Fibroblast of lung (primary cell): ENCODE measurements at regions not wholly inside any gene's neighbourhood (a gene's known extent, or its start where the extent isn't known, plus 50 kb on each side); places are given as distances from the start of the nearest gene placed in this dataset.

Experiments
- DNase-seq, 2 donors: peaks; one replicate each; pipeline versions ENCODE4 v3.0.0 to v3.0.0-alpha.2; 2010; ENCODE audit warnings: low read depth in 2 of 2
- H2AFZ ChIP-seq: 2 replicates; pipeline ENCODE4 v1.5.1; 2012; ENCODE audit warnings: low read length, control low read depth, inconsistent platforms
- H3K27ac ChIP-seq: 2 replicates; pipeline ENCODE4 v1.5.1; 2011; ENCODE audit warnings: low read length, control low read depth; ENCODE audit not compliant: insufficient read depth
- H3K27me3 ChIP-seq: 2 replicates; pipeline ENCODE4 v1.5.1; 2011; ENCODE audit warnings: mild to moderate bottlenecking, low read length; ENCODE audit not compliant: control insufficient read depth, insufficient read depth
- H3K36me3 ChIP-seq: 2 replicates; pipeline ENCODE4 v1.5.1; 2011; ENCODE audit warnings: low read length; ENCODE audit not compliant: control insufficient read depth, insufficient read depth
- H3K4me1 ChIP-seq: 2 replicates; pipeline ENCODE4 v1.5.1; 2011; ENCODE audit warnings: low read length; ENCODE audit not compliant: control insufficient read depth, insufficient read depth; ENCODE audit errors: extremely low read depth
- H3K4me2 ChIP-seq: 2 replicates; pipeline ENCODE4 v1.5.1; 2011; ENCODE audit warnings: low read length, control low read depth; ENCODE audit not compliant: insufficient read depth; ENCODE audit errors: extremely low read depth
- H3K4me3 ChIP-seq, 4 experiments: fragments of 200-600 bp in 1 of 4; sonication (generic) in 1 of 4; replicated peaks in 1 of 4; 2 replicates each; pipeline ENCODE4 v1.5.1; 2011 to 2016; ENCODE audit warnings: low read length in 4 of 4, low read depth in 3 of 4, mild to moderate bottlenecking in 3 of 4, control low read depth in 2 of 4, inconsistent platforms in 1 of 4, mixed read lengths in 1 of 4; ENCODE audit not compliant: insufficient read depth in 1 of 4; ENCODE audit errors: control extremely low read depth in 1 of 4
- H3K79me2 ChIP-seq: 2 replicates; pipeline ENCODE4 v1.5.1; 2012; ENCODE audit warnings: mild to moderate bottlenecking, low read length, inconsistent platforms; ENCODE audit not compliant: control insufficient read depth, insufficient read depth
- H3K9ac ChIP-seq: 2 replicates; pipeline ENCODE4 v1.5.1; 2011; ENCODE audit warnings: mild to moderate bottlenecking, low read length, control low read depth; ENCODE audit not compliant: insufficient read depth
- H3K9me3 ChIP-seq: 2 replicates; pipeline ENCODE4 v1.5.1; 2012; ENCODE audit warnings: low read depth, low read length; ENCODE audit not compliant: control insufficient read depth, insufficient read depth
- H4K20me1 ChIP-seq: 2 replicates; pipeline ENCODE4 v1.5.1; 2011; ENCODE audit warnings: low read length; ENCODE audit not compliant: control insufficient read depth, insufficient read depth; ENCODE audit errors: extremely low read depth
- EZH2 ChIP-seq: IDR thresholded peaks from 2 replicates; pipeline ENCODE4 v1.5.1; 2012; ENCODE audit warnings: low read length, control low read depth, mild to moderate bottlenecking; ENCODE audit errors: missing control alignments
- TF ChIP-seq, protein P1 (sequence below), 2 donors: IDR thresholded peaks in 1 of 2; conservative IDR thresholded peaks in 1 of 2; 1 replicate in 1 of 2; 2 replicates in 1 of 2; pipeline ENCODE4 v1.5.1; 2011 to 2012; ENCODE audit warnings: low read length in 2 of 2, control low read depth in 1 of 2, inconsistent platforms in 1 of 2, low read depth in 1 of 2, mild to moderate bottlenecking in 1 of 2

DNA sequence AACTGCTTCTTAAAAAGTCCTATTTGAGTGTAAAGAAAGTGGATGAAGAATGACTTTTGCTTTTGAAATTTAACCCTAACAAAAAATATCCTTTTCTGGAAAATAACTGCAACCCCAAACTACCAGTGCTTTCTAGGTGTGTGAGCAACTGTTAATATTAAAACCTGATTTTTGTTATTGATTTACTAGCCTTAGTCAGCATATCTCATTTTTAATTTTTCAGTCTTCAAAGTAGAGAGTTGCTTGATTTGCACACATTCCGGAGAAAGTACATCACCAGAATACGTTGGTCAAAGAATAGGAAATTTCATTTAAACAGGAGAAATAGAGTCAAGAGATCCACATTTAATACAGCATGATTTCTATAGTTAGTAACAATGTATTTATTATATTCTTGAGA is 141.8 kb upstream of the ADAMTS5 start:
- H3K4me2 ChIP-seq = no peak overlapping the region
- H3K4me1 ChIP-seq = no peaks in the 10 kb centered on the region
- DNase-seq = no peak
- no peaks in the 10 kb centered on the region for H3K9me3 ChIP-seq
- H3K9ac ChIP-seq = no peak overlapping the region
- no peak overlapping the region for H3K27ac ChIP-seq
- no peaks in the 10 kb centered on the region for H3K79me2 ChIP-seq
- H3K27me3 ChIP-seq = no peaks in the 10 kb centered on the region
- no peak overlapping the region for H3K4me3 ChIP-seq
- H4K20me1 ChIP-seq = no peaks in the 10 kb centered on the region
- no peak for TF ChIP-seq EZH2
- TF ChIP-seq, protein P1, sequence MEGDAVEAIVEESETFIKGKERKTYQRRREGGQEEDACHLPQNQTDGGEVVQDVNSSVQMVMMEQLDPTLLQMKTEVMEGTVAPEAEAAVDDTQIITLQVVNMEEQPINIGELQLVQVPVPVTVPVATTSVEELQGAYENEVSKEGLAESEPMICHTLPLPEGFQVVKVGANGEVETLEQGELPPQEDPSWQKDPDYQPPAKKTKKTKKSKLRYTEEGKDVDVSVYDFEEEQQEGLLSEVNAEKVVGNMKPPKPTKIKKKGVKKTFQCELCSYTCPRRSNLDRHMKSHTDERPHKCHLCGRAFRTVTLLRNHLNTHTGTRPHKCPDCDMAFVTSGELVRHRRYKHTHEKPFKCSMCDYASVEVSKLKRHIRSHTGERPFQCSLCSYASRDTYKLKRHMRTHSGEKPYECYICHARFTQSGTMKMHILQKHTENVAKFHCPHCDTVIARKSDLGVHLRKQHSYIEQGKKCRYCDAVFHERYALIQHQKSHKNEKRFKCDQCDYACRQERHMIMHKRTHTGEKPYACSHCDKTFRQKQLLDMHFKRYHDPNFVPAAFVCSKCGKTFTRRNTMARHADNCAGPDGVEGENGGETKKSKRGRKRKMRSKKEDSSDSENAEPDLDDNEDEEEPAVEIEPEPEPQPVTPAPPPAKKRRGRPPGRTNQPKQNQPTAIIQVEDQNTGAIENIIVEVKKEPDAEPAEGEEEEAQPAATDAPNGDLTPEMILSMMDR (conservative IDR thresholded peaks at IDR 0.05 in 1 of 2, IDR thresholded peaks at IDR 0.05 in 1 of 2; ENCODE audit: low read depth in 1 of 2, low read length in 2 of 2) = no peak
- no peak overlapping the region for H2AFZ ChIP-seq
- no peaks in the 10 kb centered on the region for H3K36me3 ChIP-seq

DNA sequence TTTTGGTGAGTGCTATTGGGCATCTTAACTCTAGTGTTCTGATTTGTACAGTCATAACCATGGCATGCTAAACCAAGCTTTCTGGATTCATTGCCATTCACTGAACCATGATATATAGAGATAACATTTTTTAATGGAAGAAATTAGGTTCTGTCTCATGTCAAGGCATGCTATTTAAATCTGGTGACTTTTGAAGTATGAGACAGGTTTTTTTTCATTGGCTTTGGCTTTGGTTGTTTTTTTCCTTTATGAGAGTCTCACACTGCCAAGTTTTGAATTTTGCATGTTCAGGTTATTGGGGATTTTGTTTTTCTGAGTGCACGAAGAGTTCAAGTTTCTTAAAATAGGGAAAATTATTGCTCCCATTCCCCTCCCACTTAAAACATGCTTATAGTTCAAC is 141.3 kb upstream of the ADAMTS5 start:
- H3K4me2 ChIP-seq = no peak overlapping the region

DNA sequence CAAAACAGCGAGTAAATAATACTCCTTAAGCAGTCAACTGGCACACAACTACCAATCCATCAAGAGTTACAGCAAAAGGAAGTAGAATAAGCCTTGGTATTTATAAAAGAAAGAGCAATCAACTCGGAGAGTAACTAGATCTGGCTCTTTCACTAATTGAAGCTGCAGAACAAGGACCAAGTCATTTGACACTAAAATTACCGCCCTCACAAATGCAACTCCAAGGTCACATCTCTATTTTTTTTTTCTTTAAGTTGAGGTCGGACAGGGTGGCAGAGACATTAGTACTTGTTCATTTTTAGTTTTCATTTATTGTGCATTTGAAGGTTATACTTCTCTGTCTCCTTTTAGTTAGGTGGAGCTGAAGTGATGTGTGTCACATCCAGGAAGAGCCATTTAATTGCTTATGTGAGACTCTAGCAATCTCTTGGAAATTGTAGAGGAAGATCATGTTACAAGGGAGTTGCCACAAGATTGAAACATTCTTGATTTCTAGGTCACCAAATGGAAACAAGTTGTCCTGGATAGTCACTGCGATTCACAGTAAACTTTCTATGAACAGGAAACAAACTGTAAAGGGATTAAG is 138.1 kb upstream of the ADAMTS5 start:
- Histone ChIP-seq H3K27ac (no peak overlapping the region), H2AFZ (peak overlapping the region; percentile 4), H3K27me3 (no peaks in the 10 kb centered on the region), H3K9ac (no peak overlapping the region), H3K9me3 (no peaks in the 10 kb centered on the region), H3K36me3 (no peaks in the 10 kb centered on the region), H3K79me2 (no peaks in the 10 kb centered on the region), H3K4me3 (no peak overlapping the region), H3K4me2 (no peak overlapping the region), H3K4me1 (no peaks in the 10 kb centered on the region), H4K20me1 (no peaks in the 10 kb centered on the region)
- TF ChIP-seq, protein P1 (conservative IDR thresholded peaks at IDR 0.05 in 1 of 2, IDR thresholded peaks at IDR 0.05 in 1 of 2; ENCODE audit: low read depth in 1 of 2, low read length in 2 of 2) = no peak
- no peak for TF ChIP-seq EZH2
- peak in 1 of 2 donors; percentile 44 for DNase-seq

More for the DNA sequence above, 141.3 kb upstream of the ADAMTS5 start:
- Histone ChIP-seq H2AFZ (no peak overlapping the region), H3K9ac (no peak overlapping the region), H3K27ac (no peak overlapping the region), H4K20me1 (no peaks in the 10 kb centered on the region), H3K4me1 (no peaks in the 10 kb centered on the region), H3K4me3 (no peak overlapping the region), H3K79me2 (no peaks in the 10 kb centered on the region), H3K27me3 (no peaks in the 10 kb centered on the region), H3K9me3 (no peaks in the 10 kb centered on the region), H3K36me3 (no peaks in the 10 kb centered on the region)
- TF ChIP-seq EZH2 = no peak
- TF ChIP-seq, protein P1 (conservative IDR thresholded peaks at IDR 0.05 in 1 of 2, IDR thresholded peaks at IDR 0.05 in 1 of 2; ENCODE audit: low read depth in 1 of 2, low read length in 2 of 2) = no peak
- DNase-seq = peak; percentile 22 to 36
